OCI-LY7 (cell line): ENCODE measurements at regions not wholly inside any gene's neighbourhood (a gene's known extent, or its start where the extent isn't known, plus 50 kb on each side); places are given as distances from the start of the nearest gene placed in this dataset.
"Not testable (repeated sequence)": the region's sequence is repeated elsewhere in the genome, so short reads cannot be mapped to it uniquely, and the experiment has no call there.

ENCODE experiments used
- BruUV-seq: library from RNA; stranded (reverse); fragments of 400-500 nt; replicated peaks from 2 replicates; lab custom pipeline; 2021; lab: Mats Ljungman, UMichigan
- CTCF ChIA-PET: fragments of 300-600 bp; sonication (Branson Sonifier 250); formaldehyde crosslinking; loops from one replicate; lab custom pipeline; 2022; ENCODE audit warnings: antibody characterized with exemption; ENCODE audit not compliant: unreplicated experiment; lab: Charles Lee
- POLR2A ChIA-PET: fragments of 300-600 bp; sonication (Branson Sonifier 250); formaldehyde crosslinking; loops from one replicate; lab custom pipeline; 2022; ENCODE audit warnings: antibody characterized with exemption; lab: Charles Lee
- DNase-seq: peaks from one replicate; pipeline ENCODE4 v3.0.0-alpha.2; 2015; ENCODE audit warnings: low spot score
- H2AFZ ChIP-seq: fragments of 200-600 bp; sonication (generic), shearing (Covaris generic); 2 replicates; pipeline ENCODE4 v1.6.1; 2014; ENCODE audit warnings: mild to moderate bottlenecking, antibody characterized with exemption, low read length, moderate library complexity
- H3K27ac ChIP-seq: fragments of 200-600 bp; sonication (generic); 2 replicates; pipeline ENCODE4 v1.5.1; 2014; ENCODE audit warnings: mixed run types, low read depth, mild to moderate bottlenecking, moderate library complexity, low read length, inconsistent platforms; ENCODE audit not compliant: poor library complexity, severe bottlenecking
- H3K36me3 ChIP-seq: fragments of 200-600 bp; sonication (generic); 2 replicates; pipeline ENCODE4 v1.6.1; 2014; ENCODE audit warnings: mild to moderate bottlenecking, antibody characterized with exemption, low read length, moderate library complexity, mixed read lengths; ENCODE audit not compliant: insufficient read depth
- H3K4me1 ChIP-seq: fragments of 200-600 bp; sonication (generic); 2 replicates; pipeline ENCODE4 v1.5.1; 2014; ENCODE audit warnings: mild to moderate bottlenecking, low read length; ENCODE audit not compliant: insufficient read depth, poor library complexity, severe bottlenecking
- H3K4me2 ChIP-seq: fragments of 200-600 bp; sonication (generic); 2 replicates; pipeline ENCODE4 v1.6.1; 2014; ENCODE audit warnings: mild to moderate bottlenecking, low read length
- H3K4me3 ChIP-seq: fragments of 200-600 bp; sonication (generic); 2 replicates; pipeline ENCODE4 v1.5.1; 2014; ENCODE audit warnings: mild to moderate bottlenecking, low read depth, low read length; ENCODE audit not compliant: poor library complexity, severe bottlenecking
- H3K79me2 ChIP-seq: fragments of 200-600 bp; sonication (generic); 2 replicates; pipeline ENCODE4 v1.6.1; 2016; ENCODE audit warnings: low read depth, mild to moderate bottlenecking, low read length, moderate library complexity, mixed read lengths; ENCODE audit not compliant: insufficient read depth
- H3K9me2 ChIP-seq: fragments of 200-600 bp; sonication (generic); 2 replicates; pipeline ENCODE4 v1.6.1; 2016; ENCODE audit warnings: mild to moderate bottlenecking, low read length, mixed read lengths; ENCODE audit not compliant: insufficient read depth
- H3K9me3 ChIP-seq: fragments of 200-600 bp; sonication (generic); 2 replicates; pipeline ENCODE4 v1.6.1; 2014; ENCODE audit warnings: mild to moderate bottlenecking, mixed run types, low read length, mixed read lengths
- H4K20me1 ChIP-seq: fragments of 200-600 bp; sonication (generic); 2 replicates; pipeline ENCODE4 v1.6.1; 2014; ENCODE audit warnings: mild to moderate bottlenecking, antibody characterized with exemption, low read length, moderate library complexity, mixed read lengths; ENCODE audit not compliant: insufficient read depth
- EZH2phosphoT487 ChIP-seq: fragments of 200-600 bp; sonication (generic); IDR thresholded peaks from 2 replicates; pipeline ENCODE4 v1.6.1; 2018; ENCODE audit warnings: low read depth, borderline replicate concordance, mild to moderate bottlenecking, mixed run types, antibody characterized with exemption, low read length, moderate library complexity, mixed read lengths
- intact Hi-C: fragments of 100-400 bp; cut with micrococcal nuclease; formaldehyde crosslinking; loops from one replicate; pipeline ENCODE4 v1.10.0; 2022; ENCODE audit not compliant: unreplicated experiment
- TF ChIP-seq, protein P1 (sequence below): fragments of 200-600 bp; sonication (generic); conservative IDR thresholded peaks from 2 replicates; pipeline ENCODE4 v1.5.1; 2014; ENCODE audit warnings: mild to moderate bottlenecking, antibody characterized with exemption, low read length, moderate library complexity, mixed read lengths

- H3K9me2 ChIP-seq, result no peaks in the 10 kb centered on the region
- no peak overlapping the region for H3K4me3 ChIP-seq
- no peaks in the 10 kb centered on the region for H3K79me2 ChIP-seq
- no peak overlapping the region for H2AFZ ChIP-seq
- H3K36me3 ChIP-seq, result no peaks in the 10 kb centered on the region
- CTCF ChIA-PET, result no interaction called here
- H3K4me1 ChIP-seq, result no peaks in the 10 kb centered on the region
- H3K27ac ChIP-seq, result no peak overlapping the region
- no peak overlapping the region for H3K4me2 ChIP-seq
- DNase-seq, result no peak
- intact Hi-C loops, result no loop called here
- TF ChIP-seq, protein P1, sequence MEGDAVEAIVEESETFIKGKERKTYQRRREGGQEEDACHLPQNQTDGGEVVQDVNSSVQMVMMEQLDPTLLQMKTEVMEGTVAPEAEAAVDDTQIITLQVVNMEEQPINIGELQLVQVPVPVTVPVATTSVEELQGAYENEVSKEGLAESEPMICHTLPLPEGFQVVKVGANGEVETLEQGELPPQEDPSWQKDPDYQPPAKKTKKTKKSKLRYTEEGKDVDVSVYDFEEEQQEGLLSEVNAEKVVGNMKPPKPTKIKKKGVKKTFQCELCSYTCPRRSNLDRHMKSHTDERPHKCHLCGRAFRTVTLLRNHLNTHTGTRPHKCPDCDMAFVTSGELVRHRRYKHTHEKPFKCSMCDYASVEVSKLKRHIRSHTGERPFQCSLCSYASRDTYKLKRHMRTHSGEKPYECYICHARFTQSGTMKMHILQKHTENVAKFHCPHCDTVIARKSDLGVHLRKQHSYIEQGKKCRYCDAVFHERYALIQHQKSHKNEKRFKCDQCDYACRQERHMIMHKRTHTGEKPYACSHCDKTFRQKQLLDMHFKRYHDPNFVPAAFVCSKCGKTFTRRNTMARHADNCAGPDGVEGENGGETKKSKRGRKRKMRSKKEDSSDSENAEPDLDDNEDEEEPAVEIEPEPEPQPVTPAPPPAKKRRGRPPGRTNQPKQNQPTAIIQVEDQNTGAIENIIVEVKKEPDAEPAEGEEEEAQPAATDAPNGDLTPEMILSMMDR, result no peak
- TF ChIP-seq EZH2phosphoT487, result no peak
- POLR2A ChIA-PET, result no interaction called here
- no TSS peak for BruUV-seq
- no peaks in the 10 kb centered on the region for H3K9me3 ChIP-seq
- no peaks in the 10 kb centered on the region for H4K20me1 ChIP-seq
These were observed 90.1 kb upstream of the MAGEC2 start for GRCh38 chrX:142295190-142295589.

- DNase-seq, H3K4me3 ChIP-seq, H3K36me3 ChIP-seq, H3K4me2 ChIP-seq, H3K27ac ChIP-seq, H2AFZ ChIP-seq, CTCF ChIA-PET, H3K9me2 ChIP-seq, intact Hi-C loops, H3K4me1 ChIP-seq, H4K20me1 ChIP-seq, BruUV-seq, H3K79me2 ChIP-seq, H3K9me3 ChIP-seq, POLR2A ChIA-PET: not testable (repeated sequence)
These were observed 65.1 kb upstream of the MAGEC2 start for GRCh38 chrX:142270166-142270565.

DNA sequence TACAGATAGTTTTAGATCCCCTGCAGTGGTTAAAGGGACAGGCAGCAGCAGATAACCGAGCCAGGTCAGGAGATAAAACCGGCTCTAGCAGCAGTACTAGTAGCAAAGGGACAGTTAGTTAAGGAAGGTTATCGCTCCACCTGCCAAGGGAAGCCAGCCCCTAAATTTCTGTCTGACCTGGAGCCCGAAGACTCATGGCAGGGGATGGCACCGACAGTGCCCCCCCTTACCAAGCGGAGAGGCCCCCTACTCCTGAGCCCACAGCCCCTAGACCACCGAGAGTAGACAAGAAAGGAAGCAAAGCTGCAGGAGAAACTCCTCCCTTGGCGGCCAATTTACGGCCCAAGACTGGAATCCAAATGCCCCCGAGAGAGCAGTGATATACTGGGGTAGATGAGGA is 61.3 kb upstream of the MAGEC2 start:
- Histone ChIP-seq H3K9me2 (no peaks in the 10 kb centered on the region), H4K20me1 (no peaks in the 10 kb centered on the region), H3K4me2 (no peak overlapping the region), H3K27ac (no peak overlapping the region), H3K9me3 (no peaks in the 10 kb centered on the region), H3K36me3 (no peaks in the 10 kb centered on the region), H3K79me2 (no peaks in the 10 kb centered on the region), H2AFZ (no peak overlapping the region), H3K4me3 (no peak overlapping the region), H3K4me1 (no peaks in the 10 kb centered on the region)
- ChIA-PET CTCF (no interaction called here), POLR2A (no interaction called here)
- BruUV-seq, result no TSS peak
- intact Hi-C loops, result no loop called here
- DNase-seq, result no peak
- TF ChIP-seq, protein P1, result no peak
- no peak for TF ChIP-seq EZH2phosphoT487

DNA sequence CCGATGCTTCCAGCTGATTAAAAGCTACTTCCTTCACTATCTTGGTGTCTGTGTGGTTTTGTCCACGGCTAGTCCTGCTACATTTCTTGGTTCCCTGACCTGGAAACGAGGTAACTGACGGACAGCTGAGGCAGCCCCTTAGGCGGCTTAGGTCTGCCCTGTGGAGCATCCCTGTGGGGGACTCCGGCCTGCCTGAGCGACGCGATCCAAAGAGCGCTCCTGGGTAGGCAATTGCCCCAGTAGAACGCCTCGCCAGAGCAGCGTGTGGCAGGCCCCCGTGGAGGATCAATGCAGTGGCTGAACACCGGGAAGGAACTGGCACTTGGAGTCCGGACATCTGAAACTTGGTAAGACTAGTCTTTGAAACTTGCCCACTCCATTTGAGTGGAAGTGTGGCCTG is 60.5 kb upstream of the MAGEC2 start:
- POLR2A ChIA-PET, H3K4me1 ChIP-seq, H3K9me2 ChIP-seq, H3K4me3 ChIP-seq, intact Hi-C loops, H4K20me1 ChIP-seq, DNase-seq, H3K79me2 ChIP-seq, CTCF ChIA-PET, H2AFZ ChIP-seq, H3K9me3 ChIP-seq, H3K4me2 ChIP-seq, BruUV-seq, H3K36me3 ChIP-seq, H3K27ac ChIP-seq: not testable (repeated sequence)
